ENCODE measurements at regions not wholly inside any gene's neighbourhood (a gene's known extent, or its start where the extent isn't known, plus 50 kb on each side); places are given as distances from the start of the nearest gene placed in this dataset.

DNA sequence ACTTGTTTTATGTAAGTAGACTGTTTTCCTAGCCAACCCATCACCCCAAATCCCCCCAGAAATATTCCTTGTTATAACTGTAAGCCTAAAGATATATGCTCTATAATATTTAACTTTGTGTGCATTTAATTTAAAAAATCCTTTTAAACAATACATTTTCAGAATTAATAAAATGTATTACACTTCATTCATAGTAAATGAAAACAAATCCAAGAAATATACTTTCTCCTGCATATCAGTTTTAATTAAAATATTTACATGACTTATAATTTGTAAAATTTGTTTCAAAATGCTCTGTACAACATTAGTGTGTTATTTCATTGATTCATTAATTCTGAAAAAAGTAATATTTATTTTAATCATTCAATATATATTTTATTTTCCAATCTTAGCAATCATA, 669.1 kb upstream of the PCDH20 start:
- TF ChIP-seq EP300 (IDR thresholded peaks at IDR 0.05; ENCODE audit: borderline replicate concordance), result no peak
- no peak for TF ChIP-seq TEAD4 (IDR thresholded peaks at IDR 0.05)
- TF ChIP-seq, protein P1, sequence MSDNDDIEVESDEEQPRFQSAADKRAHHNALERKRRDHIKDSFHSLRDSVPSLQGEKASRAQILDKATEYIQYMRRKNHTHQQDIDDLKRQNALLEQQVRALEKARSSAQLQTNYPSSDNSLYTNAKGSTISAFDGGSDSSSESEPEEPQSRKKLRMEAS (IDR thresholded peaks at IDR 0.05), result no peak
- TF ChIP-seq, protein P2, sequence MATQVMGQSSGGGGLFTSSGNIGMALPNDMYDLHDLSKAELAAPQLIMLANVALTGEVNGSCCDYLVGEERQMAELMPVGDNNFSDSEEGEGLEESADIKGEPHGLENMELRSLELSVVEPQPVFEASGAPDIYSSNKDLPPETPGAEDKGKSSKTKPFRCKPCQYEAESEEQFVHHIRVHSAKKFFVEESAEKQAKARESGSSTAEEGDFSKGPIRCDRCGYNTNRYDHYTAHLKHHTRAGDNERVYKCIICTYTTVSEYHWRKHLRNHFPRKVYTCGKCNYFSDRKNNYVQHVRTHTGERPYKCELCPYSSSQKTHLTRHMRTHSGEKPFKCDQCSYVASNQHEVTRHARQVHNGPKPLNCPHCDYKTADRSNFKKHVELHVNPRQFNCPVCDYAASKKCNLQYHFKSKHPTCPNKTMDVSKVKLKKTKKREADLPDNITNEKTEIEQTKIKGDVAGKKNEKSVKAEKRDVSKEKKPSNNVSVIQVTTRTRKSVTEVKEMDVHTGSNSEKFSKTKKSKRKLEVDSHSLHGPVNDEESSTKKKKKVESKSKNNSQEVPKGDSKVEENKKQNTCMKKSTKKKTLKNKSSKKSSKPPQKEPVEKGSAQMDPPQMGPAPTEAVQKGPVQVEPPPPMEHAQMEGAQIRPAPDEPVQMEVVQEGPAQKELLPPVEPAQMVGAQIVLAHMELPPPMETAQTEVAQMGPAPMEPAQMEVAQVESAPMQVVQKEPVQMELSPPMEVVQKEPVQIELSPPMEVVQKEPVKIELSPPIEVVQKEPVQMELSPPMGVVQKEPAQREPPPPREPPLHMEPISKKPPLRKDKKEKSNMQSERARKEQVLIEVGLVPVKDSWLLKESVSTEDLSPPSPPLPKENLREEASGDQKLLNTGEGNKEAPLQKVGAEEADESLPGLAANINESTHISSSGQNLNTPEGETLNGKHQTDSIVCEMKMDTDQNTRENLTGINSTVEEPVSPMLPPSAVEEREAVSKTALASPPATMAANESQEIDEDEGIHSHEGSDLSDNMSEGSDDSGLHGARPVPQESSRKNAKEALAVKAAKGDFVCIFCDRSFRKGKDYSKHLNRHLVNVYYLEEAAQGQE (IDR thresholded peaks at IDR 0.05; ENCODE audit: low read depth), result no peak
- TF ChIP-seq YY1 (IDR thresholded peaks at IDR 0.05; ENCODE audit: low read depth), result no peak
- TF ChIP-seq RAD21 (IDR thresholded peaks at IDR 0.05; ENCODE audit: low read depth), result no peak
- no peak for TF ChIP-seq TAF1 (IDR thresholded peaks at IDR 0.05; ENCODE audit: low read depth)
- no peak for TF ChIP-seq FOXM1 (IDR thresholded peaks at IDR 0.05; ENCODE audit: borderline replicate concordance, low read depth)
- TF ChIP-seq NFIC (IDR thresholded peaks at IDR 0.05), result no peak
- no peak for TF ChIP-seq ZBTB7A (IDR thresholded peaks at IDR 0.05; ENCODE audit: low read depth)
- no peak for TF ChIP-seq CREB1 (IDR thresholded peaks at IDR 0.05; ENCODE audit: low read depth)
- no peak for TF ChIP-seq CEBPB (IDR thresholded peaks at IDR 0.05)
- TF ChIP-seq, protein P3, sequence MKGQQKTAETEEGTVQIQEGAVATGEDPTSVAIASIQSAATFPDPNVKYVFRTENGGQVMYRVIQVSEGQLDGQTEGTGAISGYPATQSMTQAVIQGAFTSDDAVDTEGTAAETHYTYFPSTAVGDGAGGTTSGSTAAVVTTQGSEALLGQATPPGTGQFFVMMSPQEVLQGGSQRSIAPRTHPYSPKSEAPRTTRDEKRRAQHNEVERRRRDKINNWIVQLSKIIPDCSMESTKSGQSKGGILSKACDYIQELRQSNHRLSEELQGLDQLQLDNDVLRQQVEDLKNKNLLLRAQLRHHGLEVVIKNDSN (IDR thresholded peaks at IDR 0.05), result no peak
